Astrocyte (in vitro differentiated cells and primary cell): ENCODE measurements at regions not wholly inside any gene's neighbourhood (a gene's known extent, or its start where the extent isn't known, plus 50 kb on each side); places are given as distances from the start of the nearest gene placed in this dataset.

ENCODE experiments used
- CTCF ChIP-seq: IDR thresholded peaks from 2 replicates; pipeline ENCODE4 v1.5.1; 2011; ENCODE audit warnings: low read depth, mild to moderate bottlenecking, inconsistent platforms, low read length, moderate library complexity; ENCODE audit not compliant: insufficient read depth
- EZH2 ChIP-seq: IDR thresholded peaks from 2 replicates; pipeline ENCODE4 v1.6.1; 2012; ENCODE audit warnings: mild to moderate bottlenecking, low read length, inconsistent platforms; ENCODE audit not compliant: insufficient read depth

- TF ChIP-seq CTCF = no peak
- TF ChIP-seq EZH2 = no peak
These were observed 317.4 kb upstream of the RUNX1 start for GRCh38 chr21:35366394-35367080.
